ENCODE measurements at regions not wholly inside any gene's neighbourhood (a gene's known extent, or its start where the extent isn't known, plus 50 kb on each side); places are given as distances from the start of the nearest gene placed in this dataset.
"Not testable (repeated sequence)": the region's sequence is repeated elsewhere in the genome, so short reads cannot be mapped to it uniquely, and the experiment has no call there.

GRCh38 chr13:44149231-44149630 lies 224.4 kb upstream of the SERP2 start:
- not testable (repeated sequence) for DNase-seq (ENCODE audit: low read depth in 2 of 2)

- no peak for DNase-seq (ENCODE audit: low read depth in 2 of 2)
Measured at GRCh38 chr13:44149821-44150220, 223.8 kb upstream of the SERP2 start.

- no peak for DNase-seq (ENCODE audit: low read depth in 2 of 2)
Measured at GRCh38 chr13:44151474-44151873, 222.2 kb upstream of the SERP2 start.

GRCh38 chr13:44153496-44153895 lies 220.1 kb upstream of the SERP2 start:
- DNase-seq (ENCODE audit: low read depth in 2 of 2) = no peak

- no peak for DNase-seq (ENCODE audit: low read depth in 2 of 2)
Measured at GRCh38 chr13:44155422-44156293, 218.0 kb upstream of the SERP2 start.

- no peak for DNase-seq (ENCODE audit: low read depth in 2 of 2)
Measured at GRCh38 chr13:44156294-44156658, 217.3 kb upstream of the SERP2 start.

GRCh38 chr13:44157606-44158005 lies 216.0 kb upstream of the SERP2 start:
- no peak for DNase-seq (ENCODE audit: low read depth in 2 of 2)

GRCh38 chr13:44158098-44158521 lies 215.5 kb upstream of the SERP2 start:
- DNase-seq (ENCODE audit: low read depth in 2 of 2) = no peak

GRCh38 chr13:44158881-44159632 lies 214.6 kb upstream of the SERP2 start:
- DNase-seq (ENCODE audit: low read depth in 2 of 2) = no peak

- DNase-seq (ENCODE audit: low read depth in 2 of 2) = no peak
Measured at GRCh38 chr13:44159633-44160279, 213.9 kb upstream of the SERP2 start.

- no peak for DNase-seq (ENCODE audit: low read depth in 2 of 2)
Measured at GRCh38 chr13:44160591-44161191, 212.9 kb upstream of the SERP2 start.

- no peak for DNase-seq (ENCODE audit: low read depth in 2 of 2)
Measured at GRCh38 chr13:44163108-44163507, 210.5 kb upstream of the SERP2 start.

GRCh38 chr13:44165221-44165888 lies 208.3 kb upstream of the SERP2 start:
- no peak for DNase-seq (ENCODE audit: low read depth in 2 of 2)

GRCh38 chr13:44165889-44166496 lies 207.6 kb upstream of the SERP2 start:
- no peak for DNase-seq (ENCODE audit: low read depth in 2 of 2)

- no peak for DNase-seq (ENCODE audit: low read depth in 2 of 2)
Measured at GRCh38 chr13:44169018-44169911, 204.4 kb upstream of the SERP2 start.

- DNase-seq (ENCODE audit: low read depth in 2 of 2) = no peak
Measured at GRCh38 chr13:44170731-44171130, 202.9 kb upstream of the SERP2 start.

- no peak for DNase-seq (ENCODE audit: low read depth in 2 of 2)
Measured at GRCh38 chr13:44171156-44171555, 202.5 kb upstream of the SERP2 start.

GRCh38 chr13:44171861-44172260 lies 201.8 kb upstream of the SERP2 start:
- no peak for DNase-seq (ENCODE audit: low read depth in 2 of 2)

GRCh38 chr13:44172281-44172810 lies 201.3 kb upstream of the SERP2 start:
- DNase-seq (ENCODE audit: low read depth in 2 of 2) = no peak
